ENCODE measurements at regions not wholly inside any gene's neighbourhood (a gene's known extent, or its start where the extent isn't known, plus 50 kb on each side); places are given as distances from the start of the nearest gene placed in this dataset.

GRCh38 chr6:40825102-40825501 lies 213.9 kb downstream of the UNC5CL start:
- no peak for DNase-seq

- DNase-seq, result peak; percentile 86
Measured at GRCh38 chr6:40823917-40824891, 214.8 kb downstream of the UNC5CL start.

DNA sequence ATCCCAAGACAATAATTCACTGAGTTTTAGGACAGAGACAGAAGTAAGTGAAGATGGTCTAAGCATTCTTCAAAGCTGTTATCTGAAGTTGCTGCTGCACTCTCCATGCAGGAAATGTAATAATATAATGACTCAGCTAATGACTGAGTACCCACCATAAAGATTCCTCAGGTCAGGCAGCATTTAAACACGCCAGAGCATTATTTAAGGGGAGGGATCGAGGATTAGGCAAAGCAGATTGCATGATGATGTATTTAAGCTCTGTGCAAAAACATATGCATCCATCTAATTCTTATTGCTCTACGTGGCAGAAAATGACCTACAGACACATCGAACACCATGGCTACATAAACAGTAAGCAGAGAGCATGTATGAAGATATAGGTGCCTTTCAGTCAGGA lies 216.4 kb downstream of the UNC5CL start:
- DNase-seq, result peak; percentile 84

GRCh38 chr6:40819182-40819834 lies 219.7 kb downstream of the UNC5CL start:
- DNase-seq, result no peak

GRCh38 chr6:40817369-40817768 lies 221.7 kb downstream of the UNC5CL start:
- no peak for DNase-seq

DNA sequence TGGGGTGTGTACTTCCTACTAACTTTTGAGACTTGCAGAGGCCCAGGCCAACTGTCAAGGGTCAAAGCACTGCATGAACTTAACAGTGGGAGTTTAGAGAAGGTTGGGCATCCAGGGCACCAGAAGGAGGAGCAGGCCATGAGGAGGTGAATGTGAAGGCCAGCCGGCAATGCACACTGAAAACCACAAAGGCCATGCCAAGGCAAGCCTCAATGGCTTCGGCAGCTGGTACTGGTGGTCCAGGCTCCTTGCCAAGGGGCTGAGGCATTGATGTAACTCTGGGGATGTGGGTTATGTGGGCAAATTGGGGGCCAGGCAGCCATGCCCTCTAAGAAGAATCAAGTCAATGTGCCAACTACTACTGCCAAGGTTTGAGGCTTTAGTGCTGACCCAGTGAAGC lies 222.4 kb downstream of the UNC5CL start:
- no peak for DNase-seq

GRCh38 chr6:40815731-40816130 lies 223.3 kb downstream of the UNC5CL start:
- no peak for DNase-seq

GRCh38 chr6:40810171-40810570 lies 223.0 kb upstream of the LRFN2 start:
- DNase-seq, result no peak

- DNase-seq, result no peak
Measured at GRCh38 chr6:40809627-40810026, 222.5 kb upstream of the LRFN2 start.

DNA sequence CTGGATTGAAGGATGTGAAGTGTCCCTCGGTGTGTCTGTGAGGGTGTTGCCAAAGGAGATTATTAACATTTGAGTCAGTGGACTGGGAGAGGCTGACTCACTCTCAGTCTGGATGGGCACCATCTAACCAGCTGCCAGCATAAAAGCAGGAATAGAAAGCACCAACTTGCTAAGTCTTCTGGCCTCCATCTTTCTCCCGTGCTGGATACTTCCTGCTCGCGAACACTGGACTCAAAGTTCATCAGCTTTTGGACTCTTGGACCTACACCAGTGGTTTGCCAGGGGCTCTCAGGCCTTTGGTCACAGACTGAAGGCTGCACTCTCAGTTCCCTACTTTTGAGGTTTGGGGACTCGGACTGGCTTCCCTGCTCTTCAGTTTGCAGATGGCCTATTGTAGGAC lies 220.3 kb upstream of the LRFN2 start:
- no peak for DNase-seq

DNA sequence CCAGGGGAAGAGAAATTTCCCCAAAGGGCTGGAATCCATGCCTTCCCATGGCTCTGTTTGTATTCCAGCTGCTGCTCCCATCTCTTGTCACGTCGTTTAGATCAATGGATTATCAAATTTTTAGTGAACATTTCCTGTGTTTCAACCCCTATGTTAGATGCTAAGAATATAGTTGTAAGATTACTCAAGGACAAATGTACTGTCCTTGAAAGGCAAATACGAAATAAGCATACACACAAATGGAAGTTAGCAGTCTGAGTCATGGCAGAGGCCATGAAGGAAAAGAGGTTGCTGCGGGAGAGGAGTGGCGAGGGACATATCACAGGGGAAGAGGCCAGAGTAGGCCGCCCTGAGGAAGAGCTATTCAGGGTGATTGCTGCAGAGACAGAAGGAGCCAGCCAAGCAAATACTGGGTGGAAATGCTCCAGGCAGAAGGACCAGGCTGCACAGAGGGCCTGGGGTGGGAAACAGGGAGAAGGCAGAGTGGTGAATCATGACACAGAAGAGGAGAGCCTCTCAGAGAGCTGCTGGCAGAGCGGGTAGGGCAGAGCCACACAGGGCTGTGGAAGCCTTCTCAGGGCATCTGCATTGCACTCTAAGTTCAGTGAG lies 219.2 kb upstream of the LRFN2 start:
- no peak for DNase-seq

- DNase-seq, result peak; percentile 88
Measured at GRCh38 chr6:40805336-40805735, 218.2 kb upstream of the LRFN2 start.

GRCh38 chr6:40804905-40805304 lies 217.7 kb upstream of the LRFN2 start:
- DNase-seq, result peak; percentile 55

GRCh38 chr6:40803897-40804702 lies 216.9 kb upstream of the LRFN2 start:
- no peak for DNase-seq

GRCh38 chr6:40802481-40802880 lies 215.3 kb upstream of the LRFN2 start:
- no peak for DNase-seq

DNA sequence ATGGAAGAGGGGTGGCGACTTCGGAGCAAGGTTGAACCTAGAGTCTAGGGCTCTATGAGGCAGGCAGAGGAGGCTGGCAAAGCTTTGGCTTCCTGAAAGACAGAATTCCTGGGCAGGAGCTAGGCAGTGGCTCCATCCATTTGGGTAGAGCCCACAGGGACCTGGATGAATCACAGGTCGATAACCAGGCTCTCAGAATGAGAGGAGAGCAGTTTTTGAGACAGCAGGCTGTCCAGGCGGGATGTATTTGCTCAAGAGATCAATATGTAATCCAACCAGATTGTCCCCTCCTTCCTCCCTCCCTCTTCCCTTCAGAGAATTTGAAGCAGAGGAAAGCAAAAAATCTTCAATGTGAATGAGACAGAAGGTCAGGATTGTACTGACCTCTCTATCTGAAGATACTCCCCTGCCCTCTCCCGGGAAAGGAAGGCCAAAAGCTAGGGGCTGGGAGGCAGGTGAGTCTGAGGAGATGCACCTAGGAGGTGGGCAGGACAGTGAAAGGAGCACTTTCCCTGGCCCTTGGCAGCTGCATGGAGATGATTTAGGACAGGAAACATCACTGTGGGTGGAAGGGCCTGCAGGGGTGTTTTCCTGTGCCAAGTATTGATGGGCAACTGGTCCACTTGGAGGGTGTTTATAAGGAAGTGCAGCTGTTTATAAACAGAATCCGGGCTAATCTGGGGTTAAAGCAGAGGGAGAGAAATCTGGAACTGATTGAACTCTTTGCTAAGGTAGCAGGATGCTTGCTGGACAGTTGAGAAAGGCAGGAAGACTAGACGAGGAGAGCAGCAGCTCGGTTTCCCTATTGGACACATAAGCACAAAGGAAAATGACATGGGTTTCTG lies 212.4 kb upstream of the LRFN2 start:
- DNase-seq, result peak; percentile 92

DNA sequence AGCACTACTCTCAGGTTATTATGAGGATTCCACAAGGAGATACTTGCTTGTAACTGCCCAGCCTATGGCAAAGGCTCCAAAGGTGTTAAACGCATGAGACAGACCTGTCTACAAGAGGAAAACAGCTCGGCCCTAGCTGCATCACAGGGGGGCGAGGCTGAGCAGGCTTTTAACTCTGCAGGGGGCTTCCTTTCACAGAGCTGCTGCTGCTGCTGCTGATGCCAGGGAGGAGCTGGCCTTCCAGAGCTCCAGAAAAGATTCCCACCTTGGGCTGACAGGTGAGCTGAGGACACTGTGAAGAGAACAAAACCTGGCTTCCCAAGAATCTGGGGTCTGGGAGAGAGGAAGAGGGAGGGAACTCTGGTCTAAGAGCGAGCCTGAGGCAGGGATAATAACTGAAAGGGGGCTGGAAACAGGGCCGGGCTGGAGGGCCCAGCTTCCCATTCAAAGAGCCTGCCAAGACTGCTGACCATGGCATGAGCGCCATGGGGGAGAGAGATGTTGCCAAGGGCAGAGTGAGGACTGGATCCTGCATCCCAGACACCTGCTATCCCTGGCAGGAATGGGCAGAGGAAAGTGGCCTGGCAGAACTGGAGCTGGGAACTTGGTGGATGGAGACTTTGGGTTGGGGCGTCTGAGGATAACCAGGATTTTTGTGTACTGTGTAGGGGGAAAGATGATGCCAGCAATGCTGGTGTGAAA lies 211.1 kb upstream of the LRFN2 start:
- no peak for DNase-seq

DNA sequence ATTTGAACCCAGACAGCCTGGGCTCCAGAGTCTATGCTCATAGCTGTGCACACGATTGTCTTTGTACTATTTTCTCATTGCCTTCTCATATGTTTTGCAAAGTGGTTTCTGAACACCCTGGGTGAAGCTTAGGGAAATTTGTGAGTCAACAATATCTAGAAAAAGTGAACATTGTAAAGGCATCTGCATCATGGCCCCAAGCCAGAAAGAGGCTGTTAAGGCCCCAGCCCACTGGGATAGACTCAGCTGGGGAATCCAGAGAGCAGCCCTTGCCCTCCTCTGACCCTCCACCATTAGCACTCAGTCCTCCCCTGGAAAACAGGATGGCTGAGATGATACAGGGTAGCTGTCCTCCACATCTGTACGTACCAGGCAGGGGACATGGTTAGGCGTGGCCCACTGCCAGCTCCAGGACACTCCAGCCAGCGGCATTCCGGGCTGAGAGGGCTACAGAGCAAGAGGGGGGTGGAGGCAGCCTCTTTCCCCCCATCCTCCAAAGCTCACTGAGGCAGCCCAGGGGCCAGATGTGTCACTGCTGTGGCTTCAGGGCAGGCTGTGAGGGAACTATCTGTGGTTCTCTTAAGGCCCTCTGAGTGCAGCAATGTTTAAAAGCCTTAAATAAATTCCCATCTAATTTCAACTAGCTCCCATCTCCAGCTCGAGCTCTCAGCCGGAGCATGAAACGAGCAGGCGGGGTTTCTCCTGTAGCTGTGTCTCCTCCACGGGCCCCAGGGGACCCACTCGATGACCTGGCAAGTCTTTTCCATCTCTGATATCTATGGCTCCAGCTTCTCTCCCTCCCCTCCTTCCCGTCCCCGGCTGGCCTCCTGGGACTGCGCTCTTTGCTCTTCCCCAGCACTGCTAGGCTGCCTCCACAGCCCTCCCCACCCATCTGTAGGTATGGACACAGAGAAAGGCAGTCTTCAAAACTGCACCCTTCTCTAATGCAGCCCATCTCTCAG lies 209.4 kb upstream of the LRFN2 start:
- DNase-seq, result peak; percentile 63

GRCh38 chr6:40794586-40794985 lies 207.4 kb upstream of the LRFN2 start:
- no peak for DNase-seq

DNA sequence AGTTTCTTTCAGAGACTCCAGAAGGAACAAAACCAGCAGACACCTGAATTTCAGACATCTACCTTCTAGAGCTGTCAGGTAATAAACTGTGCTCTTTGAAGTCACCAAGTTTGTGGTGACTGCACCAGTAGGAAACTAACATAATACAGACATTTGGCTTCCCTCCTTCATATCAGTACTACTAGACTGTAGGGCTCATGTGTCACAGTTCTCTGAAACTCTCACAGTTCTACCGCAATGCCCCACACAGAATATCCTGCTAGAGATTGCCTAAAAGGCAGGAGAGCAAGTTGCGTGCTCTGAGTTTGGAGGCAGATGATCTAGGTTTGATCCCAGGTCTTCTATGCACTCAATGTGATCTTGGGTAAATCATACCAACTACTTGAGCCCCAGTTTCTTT lies 205.0 kb upstream of the LRFN2 start:
- no peak for DNase-seq

Measured in NCI-H82 (cell line).